A549 (cell line): ENCODE measurements at regions not wholly inside any gene's neighbourhood (a gene's known extent, or its start where the extent isn't known, plus 50 kb on each side); places are given as distances from the start of the nearest gene placed in this dataset.

Source experiments
- ATAC-seq, 2 experiments: fragments of 200-7000 bp in 1 of 2; fragments of >200 bp in 1 of 2; cut with Nextera tagmentation in 1 of 2; cut with Tn5 transposase in 1 of 2; 3 replicates each; pipeline versions ENCODE4 v1.8.0 to v1.9.1; 2018 to 2020; ENCODE audit warnings: mild to moderate bottlenecking in 1 of 2, moderate library complexity in 1 of 2
- CTCF ChIA-PET: fragments of 300-600 bp; sonication (Branson Sonifier 250); formaldehyde crosslinking; extraction: SDS; loops from one replicate; lab custom pipeline; 2021; ENCODE audit warnings: antibody characterized with exemption, inconsistent platforms; lab: Yijun Ruan, JAX
- POLR2A ChIA-PET: fragments of 350-600 bp; formaldehyde crosslinking; extraction: SDS; loops from one replicate; lab custom pipeline; 2021; ENCODE audit warnings: antibody characterized with exemption, inconsistent platforms; lab: Yijun Ruan, JAX
- DNase-seq, 2 experiments: peaks; one replicate each; pipeline versions ENCODE4 v3.0.0 to v3.0.0-alpha.2; 2011 to 2016; ENCODE audit warnings: low read depth in 1 of 2, low spot score in 1 of 2
- FAIRE-seq: peaks from 2 replicates; lab custom pipeline; 2011; peaks lifted over from hg19 to GRCh38; lab: Jason Lieb, UNC
- H3K27ac ChIP-seq, 2 experiments: fragments of >200 bp; sonication (Bioruptor Twin); formaldehyde crosslinking; 3 replicates each; pipeline ENCODE4 v1.5.1; 2016 to 2017
- H3K4me1 ChIP-seq: fragments of >200 bp; sonication (Bioruptor Twin); formaldehyde crosslinking; 3 replicates; pipeline ENCODE4 v1.6.1; 2016
- H3K4me2 ChIP-seq: fragments of >200 bp; sonication (Bioruptor Twin); formaldehyde crosslinking; 3 replicates; pipeline ENCODE4 v1.6.1; 2016
- H3K4me3 ChIP-seq: fragments of >200 bp; sonication (Bioruptor Twin); formaldehyde crosslinking; 3 replicates; pipeline ENCODE4 v1.5.1; 2016
- H3K9me3 ChIP-seq: fragments of >200 bp; sonication (Bioruptor Twin); formaldehyde crosslinking; 3 replicates; pipeline ENCODE4 v1.6.1; 2016
- ATOH8 ChIP-seq: fragments of 250-450 bp; sonication (Bioruptor Pico); IDR thresholded peaks from 2 replicates; pipeline ENCODE4 v1.5.0; 2020; ENCODE audit warnings: low read depth, mild to moderate bottlenecking, moderate library complexity
- CBX2 ChIP-seq: fragments of 200-600 bp; sonication (generic); IDR thresholded peaks from 2 replicates; pipeline ENCODE4 v1.6.1; 2016; ENCODE audit warnings: low read depth, mild to moderate bottlenecking, borderline replicate concordance
- CBX8 ChIP-seq: fragments of 200-600 bp; sonication (generic); IDR thresholded peaks from 2 replicates; pipeline ENCODE4 v1.6.1; 2016
- CHD2 ChIP-seq: fragments of 150-350 bp; IDR thresholded peaks from 2 replicates; pipeline ENCODE4 v1.6.1; 2014; ENCODE audit warnings: low read length; ENCODE audit not compliant: partially characterized antibody
- E2F6 ChIP-seq: IDR thresholded peaks from 2 replicates; pipeline ENCODE4 v1.6.1; 2012; ENCODE audit warnings: low read depth, borderline replicate concordance
- EP300 ChIP-seq, 2 experiments: fragments of >200 bp; sonication (Bioruptor Twin); formaldehyde crosslinking; IDR thresholded peaks; 2 replicates in 1 of 2; 3 replicates in 1 of 2; pipeline ENCODE4 v1.6.1; 2016 to 2017
- ESRRA ChIP-seq: fragments of 150-350 bp; IDR thresholded peaks from 2 replicates; pipeline ENCODE4 v1.6.1; 2014; ENCODE audit warnings: mild to moderate bottlenecking, low read length, borderline replicate concordance
- FOSB ChIP-seq: fragments of 250-450 bp; sonication (Bioruptor Pico); IDR thresholded peaks from 2 replicates; pipeline ENCODE4 v1.5.0; 2020; ENCODE audit warnings: mild to moderate bottlenecking, moderate library complexity
- HDAC2 ChIP-seq: fragments of 200-600 bp; sonication (generic); IDR thresholded peaks from 2 replicates; pipeline ENCODE4 v1.6.1; 2016
- HOXB13 ChIP-seq: fragments of 250-450 bp; sonication (Bioruptor Pico); IDR thresholded peaks from 2 replicates; pipeline ENCODE4 v1.5.0; 2020; ENCODE audit warnings: low read depth, mild to moderate bottlenecking, moderate library complexity
- JUN ChIP-seq, 2 experiments: fragments of >200 bp; sonication (Bioruptor Twin); formaldehyde crosslinking; IDR thresholded peaks; 2 replicates in 1 of 2; 3 replicates in 1 of 2; pipeline ENCODE4 v1.6.1; 2016 to 2017
- JUNB ChIP-seq: fragments of >200 bp; sonication (Bioruptor Twin); formaldehyde crosslinking; IDR thresholded peaks from 2 replicates; pipeline ENCODE4 v1.6.1; 2016
- KDM5A ChIP-seq: fragments of 200-600 bp; sonication (generic); IDR thresholded peaks from 2 replicates; pipeline ENCODE4 v1.6.1; 2016; ENCODE audit warnings: antibody characterized with exemption, mild to moderate bottlenecking
- MAFK ChIP-seq: fragments of 450-650 bp; IDR thresholded peaks from 2 replicates; pipeline ENCODE4 v1.6.1; 2014; ENCODE audit not compliant: partially characterized antibody
- MAX ChIP-seq: IDR thresholded peaks from 2 replicates; pipeline ENCODE4 v1.6.1; 2012
- MAZ ChIP-seq: fragments of 150-350 bp; IDR thresholded peaks from 2 replicates; pipeline ENCODE4 v1.6.1; 2014; ENCODE audit warnings: antibody characterized with exemption, low read depth, low read length, borderline replicate concordance
- PHF8 ChIP-seq: fragments of 200-600 bp; sonication (generic); IDR thresholded peaks from 2 replicates; pipeline ENCODE4 v1.6.1; 2016; ENCODE audit warnings: low read depth, mild to moderate bottlenecking, antibody characterized with exemption, moderate library complexity, borderline replicate concordance
- POLR2A ChIP-seq: IDR thresholded peaks from 2 replicates; pipeline ENCODE4 v1.6.1; 2012; ENCODE audit warnings: mild to moderate bottlenecking, low read length
- RAD21 ChIP-seq, 2 experiments: fragments of >200 bp in 1 of 2; sonication (Bioruptor Twin) in 1 of 2; formaldehyde crosslinking in 1 of 2; IDR thresholded peaks in 1 of 2; conservative IDR thresholded peaks in 1 of 2; 2 replicates in 1 of 2; 3 replicates in 1 of 2; pipeline ENCODE4 v1.6.1; 2012 to 2018; ENCODE audit warnings: inconsistent platforms in 1 of 2
- RARB ChIP-seq: fragments of 250-450 bp; sonication (Bioruptor Pico); IDR thresholded peaks from 2 replicates; pipeline ENCODE4 v1.8.0; 2021; ENCODE audit warnings: mild to moderate bottlenecking, moderate library complexity
- RFX5 ChIP-seq: fragments of 450-650 bp; IDR thresholded peaks from 2 replicates; pipeline ENCODE4 v1.7.1; 2014; ENCODE audit warnings: antibody characterized with exemption, mild to moderate bottlenecking, moderate library complexity
- RNF2 ChIP-seq: fragments of 200-600 bp; sonication (generic); IDR thresholded peaks from 2 replicates; pipeline ENCODE4 v1.6.1; 2016; ENCODE audit warnings: low read depth, mild to moderate bottlenecking, antibody characterized with exemption, moderate library complexity, borderline replicate concordance
- SMC3 ChIP-seq: fragments of >200 bp; sonication (Bioruptor Twin); formaldehyde crosslinking; IDR thresholded peaks from 3 replicates; pipeline ENCODE4 v1.6.1; 2018; ENCODE audit warnings: inconsistent platforms
- SREBF2 ChIP-seq: fragments of 450-650 bp; IDR thresholded peaks from 2 replicates; pipeline ENCODE4 v1.6.1; 2014; ENCODE audit warnings: mild to moderate bottlenecking, moderate library complexity
- TFCP2L1 ChIP-seq: fragments of 250-450 bp; sonication (Bioruptor Pico); IDR thresholded peaks from 2 replicates; pipeline ENCODE4 v1.5.0; 2021; ENCODE audit warnings: mild to moderate bottlenecking
- TP53 ChIP-seq: fragments of 250-450 bp; sonication (Bioruptor Pico); IDR thresholded peaks from 2 replicates; pipeline ENCODE4 v1.5.0; 2021; ENCODE audit warnings: mild to moderate bottlenecking, moderate library complexity
- ZFP36 ChIP-seq: fragments of 450-650 bp; IDR thresholded peaks from 2 replicates; pipeline ENCODE4 v1.6.1; 2014; ENCODE audit warnings: borderline replicate concordance; ENCODE audit not compliant: partially characterized antibody
- ZNF302 ChIP-seq: fragments of 250-450 bp; sonication (Bioruptor Pico); IDR thresholded peaks from 2 replicates; pipeline ENCODE4 v1.9.0; 2021; ENCODE audit warnings: inconsistent platforms, mild to moderate bottlenecking, moderate library complexity
- ZSCAN20 ChIP-seq: fragments of 250-450 bp; sonication (Bioruptor Pico); IDR thresholded peaks from 2 replicates; pipeline ENCODE4 v1.8.0; 2022; ENCODE audit warnings: mild to moderate bottlenecking, moderate library complexity
- WGBS: methylation state at CpG from one replicate; pipeline ENCODE4 v1.1.6; 2017; ENCODE audit errors: missing lambda C conversion rate; 5-methylcytosine and 5-hydroxymethylcytosine counted together
- TF ChIP-seq, protein P1 (sequence below): IDR thresholded peaks from 2 replicates; pipeline ENCODE4 v1.6.1; 2012
- TF ChIP-seq, protein P2 (sequence below): fragments of >200 bp; sonication (Bioruptor Twin); formaldehyde crosslinking; IDR thresholded peaks from 3 replicates; pipeline ENCODE4 v1.5.1; 2016

DNA sequence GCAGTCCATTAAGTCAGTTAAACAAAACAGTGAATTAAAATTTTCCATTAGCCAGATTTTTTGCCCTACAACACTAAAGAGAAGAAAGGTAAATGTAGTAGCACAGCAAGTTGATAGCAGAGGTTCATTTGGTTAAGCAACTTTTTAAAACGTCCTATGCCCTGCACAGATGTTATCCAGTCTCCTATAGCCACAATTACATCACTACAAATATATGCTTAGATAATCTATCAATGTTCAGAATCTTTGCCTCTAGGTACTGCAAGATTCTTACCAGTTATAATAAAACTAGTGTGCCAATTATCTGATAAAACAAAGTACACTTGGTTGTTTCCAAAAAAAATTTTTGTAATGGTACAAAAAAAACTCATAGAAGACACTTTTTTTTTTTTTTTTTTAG is 175.5 kb upstream of the MYO3A start:
- POLR2A ChIA-PET, result no interaction called here
- H3K9me3 ChIP-seq, result no peaks in the 10 kb centered on the region
- FAIRE-seq (no peak), ATAC-seq (no peak), DNase-seq (no peak)
- CTCF ChIA-PET, result interaction anchor here (0.7 to 1.3 kb wide), 6 partner anchors 30 to 1124 kb away, joined by 3 to 5 read pairs (median 3); no protein-coding TSS in a partner anchor
- no peaks in the 10 kb centered on the region for H3K4me1 ChIP-seq
- 3% methylated on average over 1 of the region's 1 CpG for WGBS
- TF ChIP-seq PHF8 (no peak), TFCP2L1 (CRISPR knock-in tag) (no peak), EP300 (IDR thresholded peaks at IDR 0.05) (no peak), ESRRA (no peak), MAX (no peak), CHD2 (no peak), SREBF2 (no peak), ZNF302 (CRISPR knock-in tag) (no peak), FOSB (CRISPR knock-in tag) (no peak), RAD21 (conservative IDR thresholded peaks at IDR 0.05 in 1 of 2, IDR thresholded peaks at IDR 0.05 in 1 of 2) (no peak), RARB (CRISPR knock-in tag) (no peak), MAZ (no peak), ZSCAN20 (CRISPR knock-in tag) (no peak), POLR2A (no peak), ZFP36 (no peak), HDAC2 (no peak), SMC3 (no peak), RNF2 (no peak)
- no peak overlapping the region for H3K4me3 ChIP-seq
- H3K4me2 ChIP-seq, result no peak overlapping the region
- H3K27ac ChIP-seq, result no peak overlapping the region

- Histone ChIP-seq H3K9me3 (no peaks in the 10 kb centered on the region), H3K4me1 (no peaks in the 10 kb centered on the region), H3K4me3 (no peak overlapping the region), H3K4me2 (no peak overlapping the region), H3K27ac (no peak overlapping the region)
- WGBS, result 19% methylated on average over 4 of the region's 4 CpGs
- no peak for DNase-seq
- CTCF ChIA-PET, result no interaction called here
- no peak for TF ChIP-seq POLR2A
- TF ChIP-seq, protein P1, sequence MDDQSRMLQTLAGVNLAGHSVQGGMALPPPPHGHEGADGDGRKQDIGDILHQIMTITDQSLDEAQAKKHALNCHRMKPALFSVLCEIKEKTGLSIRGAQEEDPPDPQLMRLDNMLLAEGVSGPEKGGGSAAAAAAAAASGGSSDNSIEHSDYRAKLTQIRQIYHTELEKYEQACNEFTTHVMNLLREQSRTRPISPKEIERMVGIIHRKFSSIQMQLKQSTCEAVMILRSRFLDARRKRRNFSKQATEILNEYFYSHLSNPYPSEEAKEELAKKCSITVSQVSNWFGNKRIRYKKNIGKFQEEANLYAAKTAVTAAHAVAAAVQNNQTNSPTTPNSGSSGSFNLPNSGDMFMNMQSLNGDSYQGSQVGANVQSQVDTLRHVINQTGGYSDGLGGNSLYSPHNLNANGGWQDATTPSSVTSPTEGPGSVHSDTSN, result no peak
- no peak for TF ChIP-seq RNF2
- POLR2A ChIA-PET, result no interaction called here
- no peak for ATAC-seq
- FAIRE-seq, result no peak
These were observed 172.1 kb upstream of the MYO3A start for GRCh38 chr10:25761937-25762336.

- FAIRE-seq (no peak), DNase-seq (no peak), ATAC-seq (no peak)
- no peak overlapping the region for H3K4me3 ChIP-seq
- H3K4me2 ChIP-seq, result no peak overlapping the region
- H3K27ac ChIP-seq, result no peak overlapping the region
- H3K4me1 ChIP-seq, result no peaks in the 10 kb centered on the region
- no peaks in the 10 kb centered on the region for H3K9me3 ChIP-seq
- 89% methylated on average over 2 of the region's 2 CpGs for WGBS
- ChIA-PET CTCF (no interaction called here), POLR2A (no interaction called here)
- TF ChIP-seq PHF8 (no peak), SREBF2 (no peak), JUNB (no peak), ATOH8 (no peak), MAFK (no peak), KDM5A (no peak), E2F6 (no peak), RFX5 (no peak), CBX8 (no peak), JUN (IDR thresholded peaks at IDR 0.05) (no peak), CHD2 (no peak), TP53 (CRISPR knock-in tag) (no peak), HOXB13 (no peak), TFCP2L1 (CRISPR knock-in tag) (no peak), CBX2 (no peak), HDAC2 (no peak)
- TF ChIP-seq, protein P2, sequence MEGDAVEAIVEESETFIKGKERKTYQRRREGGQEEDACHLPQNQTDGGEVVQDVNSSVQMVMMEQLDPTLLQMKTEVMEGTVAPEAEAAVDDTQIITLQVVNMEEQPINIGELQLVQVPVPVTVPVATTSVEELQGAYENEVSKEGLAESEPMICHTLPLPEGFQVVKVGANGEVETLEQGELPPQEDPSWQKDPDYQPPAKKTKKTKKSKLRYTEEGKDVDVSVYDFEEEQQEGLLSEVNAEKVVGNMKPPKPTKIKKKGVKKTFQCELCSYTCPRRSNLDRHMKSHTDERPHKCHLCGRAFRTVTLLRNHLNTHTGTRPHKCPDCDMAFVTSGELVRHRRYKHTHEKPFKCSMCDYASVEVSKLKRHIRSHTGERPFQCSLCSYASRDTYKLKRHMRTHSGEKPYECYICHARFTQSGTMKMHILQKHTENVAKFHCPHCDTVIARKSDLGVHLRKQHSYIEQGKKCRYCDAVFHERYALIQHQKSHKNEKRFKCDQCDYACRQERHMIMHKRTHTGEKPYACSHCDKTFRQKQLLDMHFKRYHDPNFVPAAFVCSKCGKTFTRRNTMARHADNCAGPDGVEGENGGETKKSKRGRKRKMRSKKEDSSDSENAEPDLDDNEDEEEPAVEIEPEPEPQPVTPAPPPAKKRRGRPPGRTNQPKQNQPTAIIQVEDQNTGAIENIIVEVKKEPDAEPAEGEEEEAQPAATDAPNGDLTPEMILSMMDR, result no peak
- TF ChIP-seq, protein P1, result no peak
These were observed 167.8 kb upstream of the MYO3A start for GRCh38 chr10:25766213-25766612.
